H9 (cell line): ENCODE measurements at regions not wholly inside any gene's neighbourhood (a gene's known extent, or its start where the extent isn't known, plus 50 kb on each side); places are given as distances from the start of the nearest gene placed in this dataset.

ENCODE experiments used
- DNase-seq: peaks from one replicate; pipeline ENCODE4 v3.0.0-alpha.2; 2017
- H2AFZ ChIP-seq: one replicate; pipeline ENCODE4 v1.6.1; 2013; ENCODE audit warnings: mild to moderate bottlenecking, low read length, control low read depth, moderate library complexity
- H2AK5ac ChIP-seq: 2 replicates; pipeline ENCODE4 v1.6.1; 2013; ENCODE audit warnings: low read length, control low read depth, mixed read lengths; ENCODE audit not compliant: insufficient read length
- H2BK120ac ChIP-seq: one replicate; pipeline ENCODE4 v1.6.1; 2013; ENCODE audit warnings: low read depth, mild to moderate bottlenecking, low read length, control low read depth, inconsistent platforms; ENCODE audit not compliant: poor library complexity, severe bottlenecking
- H2BK12ac ChIP-seq: 2 replicates; pipeline ENCODE4 v1.6.1; 2013; ENCODE audit warnings: low read length, control low read depth, mixed read lengths, low read depth; ENCODE audit not compliant: insufficient read length
- H2BK15ac ChIP-seq: 2 replicates; pipeline ENCODE4 v1.6.1; 2013; ENCODE audit warnings: low read depth, low read length, control low read depth
- H2BK20ac ChIP-seq: one replicate; pipeline ENCODE4 v1.6.1; 2013; ENCODE audit warnings: low read depth, mild to moderate bottlenecking, low read length, control low read depth, inconsistent platforms; ENCODE audit not compliant: poor library complexity, severe bottlenecking
- H2BK5ac ChIP-seq: 2 replicates; pipeline ENCODE4 v1.6.1; 2013; ENCODE audit warnings: low read length, control low read depth, mixed read lengths; ENCODE audit not compliant: insufficient read length
- H3K14ac ChIP-seq: 2 replicates; pipeline ENCODE4 v1.6.1; 2013; ENCODE audit warnings: low read length, control low read depth; ENCODE audit not compliant: insufficient read depth
- H3K18ac ChIP-seq: 2 replicates; pipeline ENCODE4 v1.6.1; 2013; ENCODE audit warnings: low read depth, mild to moderate bottlenecking, mixed read lengths, low read length, control low read depth; ENCODE audit not compliant: insufficient read length
- H3K23ac ChIP-seq: 2 replicates; pipeline ENCODE4 v1.6.1; 2013; ENCODE audit warnings: low read length, control low read depth, mixed read lengths, low read depth; ENCODE audit not compliant: insufficient read length
- H3K23me2 ChIP-seq: 2 replicates; pipeline ENCODE4 v1.6.1; 2013; ENCODE audit warnings: low read depth, mild to moderate bottlenecking, mixed read lengths, low read length, control low read depth; ENCODE audit not compliant: insufficient read length, poor library complexity, severe bottlenecking
- H3K27ac ChIP-seq: 2 replicates; pipeline ENCODE4 v1.5.1; 2013; ENCODE audit warnings: low read length, control low read depth, mixed read lengths, low read depth; ENCODE audit not compliant: insufficient read length
- H3K27me3 ChIP-seq: 2 replicates; pipeline ENCODE4 v1.6.1; 2013; ENCODE audit warnings: low read length, control low read depth, inconsistent platforms; ENCODE audit not compliant: insufficient read depth
- H3K4ac ChIP-seq: 2 replicates; pipeline ENCODE4 v1.6.1; 2013; ENCODE audit warnings: low read depth, mild to moderate bottlenecking, control low read depth, inconsistent platforms, low read length, moderate library complexity
- H3K4me1 ChIP-seq: 2 replicates; pipeline ENCODE4 v1.6.1; 2013; ENCODE audit warnings: low read length, control low read depth, inconsistent platforms; ENCODE audit not compliant: insufficient read depth
- H3K4me2 ChIP-seq: 2 replicates; pipeline ENCODE4 v1.6.1; 2013; ENCODE audit warnings: low read length, control low read depth, mixed read lengths; ENCODE audit not compliant: insufficient read length, insufficient read depth
- H3K56ac ChIP-seq: 2 replicates; pipeline ENCODE4 v1.6.1; 2013; ENCODE audit warnings: low read depth, mild to moderate bottlenecking, mixed read lengths, low read length, control low read depth; ENCODE audit not compliant: insufficient read length
- H3K79me1 ChIP-seq: 2 replicates; pipeline ENCODE4 v1.6.1; 2013; ENCODE audit warnings: low read depth, mild to moderate bottlenecking, moderate library complexity, low read length, control low read depth, inconsistent platforms; ENCODE audit not compliant: insufficient read depth, poor library complexity, severe bottlenecking
- H3K79me2 ChIP-seq: 2 replicates; pipeline ENCODE4 v1.6.1; 2013; ENCODE audit warnings: low read length, control low read depth, inconsistent platforms; ENCODE audit not compliant: insufficient read depth
- H3K9ac ChIP-seq: 2 replicates; pipeline ENCODE4 v1.6.1; 2013; ENCODE audit warnings: low read length, control low read depth, mixed read lengths; ENCODE audit not compliant: insufficient read length; ENCODE audit errors: extremely low read depth
- H3K9me3 ChIP-seq: one replicate; pipeline ENCODE4 v1.6.1; 2013; ENCODE audit warnings: low read depth, low read length, inconsistent platforms; ENCODE audit not compliant: control insufficient read depth
- H3T11ph ChIP-seq: one replicate; pipeline ENCODE4 v1.6.1; 2013; ENCODE audit warnings: mild to moderate bottlenecking, low read length, control low read depth, inconsistent platforms
- H4K20me1 ChIP-seq: one replicate; pipeline ENCODE4 v1.6.1; 2013; ENCODE audit not compliant: control insufficient read depth, insufficient read length, insufficient read depth
- H4K5ac ChIP-seq: 2 replicates; pipeline ENCODE4 v1.6.1; 2013; ENCODE audit warnings: low read depth, mild to moderate bottlenecking, mixed read lengths, low read length, control low read depth; ENCODE audit not compliant: insufficient read length
- H4K8ac ChIP-seq: replicated peaks from 2 replicates; pipeline ENCODE4 v1.6.1; 2013; ENCODE audit warnings: low read length, control low read depth, mixed read lengths, low read depth; ENCODE audit not compliant: insufficient read length
- H4K91ac ChIP-seq: 2 replicates; pipeline ENCODE4 v1.6.1; 2013; ENCODE audit warnings: low read depth, mild to moderate bottlenecking, moderate library complexity, mixed read lengths, low read length, control low read depth; ENCODE audit not compliant: insufficient read length
- H3K27ac Mint-ChIP-seq, 3 experiments: 2 replicates in 2 of 3; 3 replicates in 1 of 3; pipeline ENCODE4 v1.8.0; 2020 to 2021; ENCODE audit warnings: mixed read lengths in 3 of 3, mild to moderate bottlenecking in 1 of 3, moderate library complexity in 1 of 3
- H3K27me3 Mint-ChIP-seq: 2 replicates; pipeline ENCODE4 v1.8.0; 2021; ENCODE audit warnings: low read depth, mild to moderate bottlenecking, moderate library complexity, mixed read lengths
- H3K36me3 Mint-ChIP-seq, 3 experiments: 2 replicates in 2 of 3; 3 replicates in 1 of 3; pipeline ENCODE4 v1.8.0; 2020 to 2021; ENCODE audit warnings: low read depth in 3 of 3, mixed read lengths in 3 of 3; ENCODE audit not compliant: insufficient read depth in 1 of 3
- H3K4me1 Mint-ChIP-seq, 2 experiments: 2 replicates each; pipeline ENCODE4 v1.8.0; 2020; ENCODE audit warnings: mixed read lengths in 2 of 2
- H3K4me3 Mint-ChIP-seq, 2 experiments: 2 replicates in 1 of 2; 3 replicates in 1 of 2; pipeline ENCODE4 v1.8.0; 2020 to 2021; ENCODE audit warnings: mild to moderate bottlenecking in 2 of 2, mixed read lengths in 2 of 2, moderate library complexity in 1 of 2
- H3K9me3 Mint-ChIP-seq, 2 experiments: 2 replicates in 1 of 2; 3 replicates in 1 of 2; pipeline ENCODE4 v1.8.0; 2020; ENCODE audit warnings: mild to moderate bottlenecking in 2 of 2, mixed read lengths in 2 of 2, moderate library complexity in 1 of 2
- WGBS: extraction: QIAGEN DNeasy Blood & Tissue Kit; methylation state at CpG from one replicate; pipeline ENCODE4 v1.1.7; 2013; ENCODE audit warnings: missing lambda C conversion rate, low lambda C conversion rate, mixed read lengths; ENCODE audit not compliant: insufficient read length; ENCODE audit errors: extremely low coverage; 5-methylcytosine and 5-hydroxymethylcytosine counted together
- TF ChIP-seq, protein P1 (sequence below): fragments of 200-600 bp; sonication (generic); conservative IDR thresholded peaks from 3 replicates; pipeline ENCODE4 v1.8.0; 2021; ENCODE audit warnings: antibody characterized with exemption, mild to moderate bottlenecking

DNA sequence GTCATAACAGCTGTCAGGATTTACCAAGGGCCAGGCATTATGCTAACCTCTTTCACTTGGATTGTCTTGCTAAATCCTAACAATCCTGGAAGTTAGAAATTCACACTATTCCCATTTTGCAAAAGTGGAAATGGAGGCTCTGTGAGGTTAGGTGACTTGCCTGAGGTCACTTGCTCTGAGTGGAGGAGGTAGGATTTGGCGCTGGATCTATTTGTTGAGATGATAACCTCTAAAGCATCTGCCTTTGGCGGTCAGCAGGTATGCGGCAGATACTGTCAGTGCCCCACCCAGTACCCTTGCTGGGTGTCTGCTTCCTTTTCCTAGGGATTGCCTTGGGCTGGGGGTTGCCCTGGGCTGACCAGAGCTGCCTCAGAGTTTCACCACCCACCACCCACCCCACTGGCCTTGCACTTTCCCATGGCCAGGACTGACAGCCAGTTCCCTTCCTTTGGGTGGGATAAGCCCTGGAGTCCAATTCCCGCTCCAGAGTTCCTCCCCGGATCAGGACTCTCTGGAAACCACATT, 164.8 kb upstream of the MSX2 start:
- H3K36me3 Mint-ChIP-seq: no peaks in the 10 kb centered on the region
- no peak overlapping the region for H3K27ac Mint-ChIP-seq
- Histone ChIP-seq H3K79me2 (no peaks in the 10 kb centered on the region), H2AFZ (no peak overlapping the region), H3K4me1 (no peaks in the 10 kb centered on the region), H3K79me1 (no peaks in the 10 kb centered on the region), H3K4me2 (no peak overlapping the region), H3K23me2 (no peaks in the 10 kb centered on the region), H3K9me3 (no peaks in the 10 kb centered on the region), H3K27ac (no peak overlapping the region), H2BK5ac (no peak overlapping the region), H3K23ac (no peak overlapping the region), H3K56ac (no peak overlapping the region), H3K27me3 (no peaks in the 10 kb centered on the region), H3K18ac (no peak overlapping the region), H3K14ac (no peak overlapping the region), H2AK5ac (no peak overlapping the region), H2BK120ac (no peak overlapping the region), H2BK15ac (no peak overlapping the region), H3T11ph (no peak overlapping the region), H2BK20ac (no peak overlapping the region), H4K91ac (no peak overlapping the region), H4K8ac (no peak overlapping the region), H3K4ac (no peak overlapping the region), H4K5ac (no peak overlapping the region), H3K9ac (no peak overlapping the region), H2BK12ac (no peak overlapping the region), H4K20me1 (no peaks in the 10 kb centered on the region)
- no peaks in the 10 kb centered on the region; a peak in 1 of 4 replicates for H3K4me1 Mint-ChIP-seq
- H3K4me3 Mint-ChIP-seq: no peak overlapping the region
- 0 out of 5 replicates have a peak, but pooled peaks cover 0 to 2% of the 10 kb centered on the region in 2 experiments for H3K9me3 Mint-ChIP-seq
- DNase-seq: no peak
- peaks cover 20% of the 10 kb centered on the region for H3K27me3 Mint-ChIP-seq
- TF ChIP-seq, protein P1, sequence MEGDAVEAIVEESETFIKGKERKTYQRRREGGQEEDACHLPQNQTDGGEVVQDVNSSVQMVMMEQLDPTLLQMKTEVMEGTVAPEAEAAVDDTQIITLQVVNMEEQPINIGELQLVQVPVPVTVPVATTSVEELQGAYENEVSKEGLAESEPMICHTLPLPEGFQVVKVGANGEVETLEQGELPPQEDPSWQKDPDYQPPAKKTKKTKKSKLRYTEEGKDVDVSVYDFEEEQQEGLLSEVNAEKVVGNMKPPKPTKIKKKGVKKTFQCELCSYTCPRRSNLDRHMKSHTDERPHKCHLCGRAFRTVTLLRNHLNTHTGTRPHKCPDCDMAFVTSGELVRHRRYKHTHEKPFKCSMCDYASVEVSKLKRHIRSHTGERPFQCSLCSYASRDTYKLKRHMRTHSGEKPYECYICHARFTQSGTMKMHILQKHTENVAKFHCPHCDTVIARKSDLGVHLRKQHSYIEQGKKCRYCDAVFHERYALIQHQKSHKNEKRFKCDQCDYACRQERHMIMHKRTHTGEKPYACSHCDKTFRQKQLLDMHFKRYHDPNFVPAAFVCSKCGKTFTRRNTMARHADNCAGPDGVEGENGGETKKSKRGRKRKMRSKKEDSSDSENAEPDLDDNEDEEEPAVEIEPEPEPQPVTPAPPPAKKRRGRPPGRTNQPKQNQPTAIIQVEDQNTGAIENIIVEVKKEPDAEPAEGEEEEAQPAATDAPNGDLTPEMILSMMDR: no peak
- WGBS: no CpG with 5 or more reads among the region's 5 CpGs
